ENCODE measurements at regions not wholly inside any gene's neighbourhood (a gene's known extent, or its start where the extent isn't known, plus 50 kb on each side); places are given as distances from the start of the nearest gene placed in this dataset.
"Not testable (repeated sequence)": the region's sequence is repeated elsewhere in the genome, so short reads cannot be mapped to it uniquely, and the experiment has no call there.

DNA sequence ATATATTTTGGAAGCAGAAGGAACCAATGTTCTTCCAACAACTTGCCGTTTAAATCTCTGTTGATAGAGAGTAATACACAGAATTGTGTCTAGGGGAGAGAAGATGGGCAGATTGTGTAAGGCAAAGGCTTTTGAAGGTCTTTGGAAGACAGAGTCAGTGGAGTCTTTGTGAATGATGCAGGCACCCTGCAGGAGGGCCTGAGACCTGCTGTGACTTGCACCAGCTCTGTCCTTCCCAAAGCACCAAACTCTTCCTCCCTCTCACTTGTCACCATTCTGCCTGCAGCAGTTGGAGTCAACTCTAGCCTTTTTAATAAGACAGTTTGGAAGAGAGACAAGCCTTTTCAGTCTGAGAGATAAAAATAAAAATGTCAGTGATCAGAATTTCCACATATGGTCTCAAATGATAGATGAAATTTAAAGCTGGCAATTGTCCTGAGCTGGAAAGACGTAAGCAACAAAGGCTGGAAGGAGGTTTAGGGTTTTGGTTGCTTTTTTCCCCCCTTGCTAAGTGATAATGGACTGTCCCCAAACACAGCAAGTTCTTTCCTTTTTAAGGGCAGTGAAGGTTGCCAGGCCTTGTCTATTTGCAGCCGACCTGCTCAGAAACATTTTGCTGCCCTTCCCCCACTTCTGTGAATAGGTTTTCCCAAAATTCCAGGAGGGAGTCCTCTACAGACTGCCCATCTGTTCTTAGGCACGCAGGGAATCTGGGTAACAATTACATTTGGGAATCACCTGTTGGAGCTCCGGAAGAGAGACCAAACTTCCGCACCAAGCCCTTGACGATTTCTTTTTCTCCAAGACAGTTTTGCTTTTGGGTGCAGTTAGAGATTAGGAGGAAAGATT, 103.0 kb upstream of the NTF3 start:
- no peak for FAIRE-seq

DNA sequence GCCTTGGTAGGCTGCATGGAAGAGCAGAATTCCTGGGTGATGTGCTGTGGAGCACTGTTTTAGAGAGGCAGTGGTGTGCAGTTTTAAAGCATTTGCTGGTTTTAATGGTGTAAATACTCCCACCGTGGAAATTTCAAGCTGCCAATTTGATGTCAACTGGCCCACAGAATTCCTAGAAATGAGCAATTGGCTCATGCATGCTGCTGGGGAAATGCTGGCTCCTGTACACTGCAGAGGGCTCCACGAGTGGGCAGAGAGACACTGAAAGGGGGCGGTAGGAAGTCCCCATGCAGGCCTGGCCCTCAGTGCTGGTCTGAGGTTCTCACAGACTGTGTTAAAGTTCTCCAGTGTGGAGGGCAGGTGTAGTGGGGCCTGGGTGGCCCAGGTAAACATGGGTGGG, 99.4 kb upstream of the NTF3 start:
- no peak for FAIRE-seq

DNA sequence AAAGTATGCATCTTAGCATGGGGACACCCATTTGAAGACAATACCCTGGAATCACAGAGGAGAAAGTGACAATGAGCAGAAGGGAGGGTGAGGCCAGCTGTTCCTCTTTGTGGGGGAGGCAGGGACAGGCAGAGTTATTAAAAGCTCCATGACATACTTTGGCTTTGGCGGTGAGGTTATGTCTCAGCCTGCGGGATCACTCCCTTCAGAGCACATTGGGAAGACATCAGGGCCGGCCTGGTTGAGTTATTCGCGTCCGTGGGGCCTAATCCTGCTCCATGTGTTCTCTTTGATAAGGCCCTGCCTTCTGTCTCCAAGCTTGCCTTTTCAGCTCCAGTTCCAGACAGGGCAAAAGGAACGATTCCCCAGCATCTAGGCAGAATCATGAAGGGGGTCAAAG, 98.8 kb upstream of the NTF3 start:
- FAIRE-seq: no peak

DNA sequence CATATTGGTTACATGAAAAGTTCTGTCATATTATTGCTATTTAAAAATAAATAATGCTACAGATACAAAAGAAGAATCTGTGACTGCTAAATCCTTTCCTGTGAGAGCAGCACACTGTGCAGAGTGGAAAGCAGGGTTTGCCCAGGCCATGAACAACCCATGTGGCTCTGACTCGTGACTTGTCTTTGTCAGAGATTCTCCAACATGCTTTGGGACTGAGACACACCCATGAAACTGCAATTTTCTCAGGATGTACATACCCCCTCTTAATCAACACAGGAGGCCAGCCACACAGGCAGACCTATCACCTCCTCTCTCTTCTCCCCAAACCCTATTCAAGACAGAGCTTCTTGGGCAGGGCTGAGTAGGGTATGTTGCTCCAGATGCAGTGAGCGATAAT, 96.8 kb upstream of the NTF3 start:
- FAIRE-seq: no peak

DNA sequence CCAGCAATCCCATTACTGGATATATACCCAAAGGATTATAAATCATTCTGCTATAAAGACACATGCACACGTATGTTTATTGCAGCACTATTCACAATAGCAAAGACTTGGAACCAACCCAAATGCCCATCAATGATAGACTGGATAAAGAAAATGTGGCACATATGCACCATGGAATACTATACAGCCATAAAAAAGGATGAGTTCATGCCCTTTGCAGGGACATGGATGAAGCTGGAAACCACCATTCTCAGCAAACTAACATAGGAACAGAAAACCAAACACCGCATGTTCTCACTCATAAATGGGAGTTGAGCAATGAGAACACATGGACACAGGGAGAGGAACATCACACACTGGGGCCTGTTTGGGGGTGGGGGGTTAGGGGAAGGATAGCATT, 90.8 kb upstream of the NTF3 start:
- not testable (repeated sequence) for FAIRE-seq

DNA sequence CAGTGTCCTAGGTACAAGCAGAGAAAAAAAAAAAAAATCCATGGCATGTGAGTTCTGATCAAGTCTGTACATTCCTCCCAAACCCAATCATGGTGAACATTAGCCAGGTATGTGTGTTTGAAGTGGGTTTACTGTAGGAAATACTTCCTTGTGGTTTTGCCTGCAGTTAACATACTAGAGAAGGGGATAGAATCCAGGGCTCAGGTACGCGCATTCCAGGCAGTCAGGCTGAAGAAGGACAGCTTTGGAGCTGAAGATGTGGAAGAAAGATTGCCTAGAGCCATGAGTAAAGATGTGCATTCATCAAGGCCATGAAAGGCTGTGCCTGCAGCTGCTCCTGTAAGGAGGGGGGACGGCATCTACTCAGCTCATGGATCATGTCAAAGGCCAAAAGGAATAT, 88.2 kb upstream of the NTF3 start:
- no peak for FAIRE-seq

DNA sequence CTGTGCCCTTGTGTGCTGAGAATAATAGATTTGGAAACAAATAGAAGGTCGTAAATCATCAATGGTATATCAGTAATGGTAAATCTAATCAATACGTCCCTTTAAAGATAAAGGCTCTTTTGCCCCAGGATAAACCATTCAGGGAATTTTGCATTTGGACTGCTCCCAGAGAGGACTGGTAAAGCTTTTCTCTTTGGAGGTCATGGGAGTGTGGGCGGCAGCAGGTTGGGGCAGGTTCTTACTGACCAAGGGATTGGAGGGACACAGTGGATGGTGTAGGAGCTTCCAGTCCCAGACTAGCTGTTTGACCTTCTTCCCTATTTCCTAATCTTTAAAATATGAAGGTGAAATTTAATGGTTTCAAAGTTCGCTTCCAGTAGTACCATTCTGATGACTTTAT, 87.8 kb upstream of the NTF3 start:
- no peak for FAIRE-seq

DNA sequence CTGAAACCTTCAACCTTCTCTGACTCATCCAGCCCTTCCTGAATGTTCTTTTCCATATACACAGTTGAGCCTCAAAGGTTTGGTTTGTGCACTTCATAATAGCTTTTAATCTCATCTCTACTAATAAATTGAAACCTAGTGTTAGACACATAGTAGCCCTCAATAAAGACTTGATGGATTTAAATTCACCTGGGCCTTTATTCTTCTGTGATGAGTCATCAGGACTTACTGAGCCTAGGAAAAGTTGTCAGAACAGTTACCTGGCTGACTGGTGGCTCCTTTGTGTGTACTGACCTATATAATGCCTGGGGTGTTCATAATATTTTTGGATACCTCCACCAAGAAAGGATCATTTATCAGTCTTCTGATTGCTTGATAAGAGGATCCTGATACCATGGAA, 86.4 kb upstream of the NTF3 start:
- no peak for FAIRE-seq

DNA sequence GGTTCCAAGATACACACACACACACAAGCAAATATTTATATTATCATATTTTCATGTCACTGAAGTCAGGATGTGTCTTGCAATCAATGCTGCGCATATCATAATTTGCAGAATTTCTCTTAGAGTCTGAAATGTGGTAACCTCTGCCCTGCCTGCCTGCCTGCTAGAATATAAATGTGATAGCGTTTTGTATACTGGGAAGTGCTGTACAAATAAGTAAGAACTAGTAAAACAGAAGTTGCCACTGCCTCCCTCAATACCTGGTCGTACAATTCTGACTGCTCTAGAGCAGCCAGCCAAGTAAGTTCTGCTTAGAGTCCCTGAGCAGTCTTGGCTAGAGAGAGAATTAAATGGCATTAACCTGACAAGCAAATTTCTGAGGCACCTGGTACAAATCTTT, 83.9 kb upstream of the NTF3 start:
- FAIRE-seq: no peak

DNA sequence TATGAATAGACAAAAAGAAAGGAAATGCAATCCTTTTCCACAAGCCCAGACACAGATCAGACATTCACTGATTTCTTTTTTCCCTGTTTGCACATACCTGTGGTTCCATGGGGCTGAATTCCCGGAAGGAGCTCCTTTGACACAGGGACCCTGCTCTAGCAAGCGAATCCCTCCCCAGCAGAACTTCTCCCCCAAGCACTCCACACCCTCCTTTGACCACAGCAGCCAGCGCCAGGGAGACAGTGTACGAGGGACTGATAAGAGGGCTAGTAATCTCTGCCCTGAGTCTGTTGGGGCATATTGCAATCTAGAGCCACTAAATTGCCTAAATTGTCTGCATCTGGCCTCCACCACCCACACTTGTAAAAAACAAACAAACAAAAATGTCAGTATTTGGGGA, 83.4 kb upstream of the NTF3 start:
- FAIRE-seq: no peak

DNA sequence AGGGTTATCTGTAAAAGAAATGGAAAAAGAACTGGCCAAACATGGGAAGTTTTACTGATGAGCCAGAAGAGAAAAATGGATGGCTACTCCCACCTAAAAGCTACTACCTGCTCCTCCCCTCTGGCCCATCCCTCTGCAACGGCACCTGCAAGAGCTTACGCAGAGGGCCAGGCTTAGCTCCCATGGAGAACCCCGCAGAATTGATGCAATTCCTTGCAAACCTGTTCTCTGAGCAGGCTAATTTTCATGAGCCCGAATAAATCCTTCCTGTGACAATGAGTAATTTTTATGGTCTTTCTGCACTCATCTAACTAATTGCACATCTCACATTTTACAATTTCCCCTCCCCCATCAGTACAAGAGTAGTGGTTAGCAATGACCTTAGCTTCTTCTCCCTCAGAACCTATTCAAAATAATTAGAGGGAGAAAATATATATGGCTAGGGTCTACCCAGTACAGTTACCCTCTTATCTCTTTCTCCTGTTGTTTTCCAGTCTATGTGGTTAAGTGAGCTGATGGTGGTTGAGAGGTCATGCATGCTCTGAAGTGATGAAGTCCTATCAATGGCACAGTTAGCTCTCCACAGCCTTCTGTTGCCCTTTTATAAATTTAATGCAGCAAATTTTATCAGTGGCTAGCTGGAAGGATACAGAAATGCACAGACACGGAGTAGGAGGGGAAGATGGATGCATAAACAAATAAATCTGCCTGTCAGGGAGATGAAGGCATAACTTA, 67.7 kb upstream of the NTF3 start:
- no peak for FAIRE-seq

DNA sequence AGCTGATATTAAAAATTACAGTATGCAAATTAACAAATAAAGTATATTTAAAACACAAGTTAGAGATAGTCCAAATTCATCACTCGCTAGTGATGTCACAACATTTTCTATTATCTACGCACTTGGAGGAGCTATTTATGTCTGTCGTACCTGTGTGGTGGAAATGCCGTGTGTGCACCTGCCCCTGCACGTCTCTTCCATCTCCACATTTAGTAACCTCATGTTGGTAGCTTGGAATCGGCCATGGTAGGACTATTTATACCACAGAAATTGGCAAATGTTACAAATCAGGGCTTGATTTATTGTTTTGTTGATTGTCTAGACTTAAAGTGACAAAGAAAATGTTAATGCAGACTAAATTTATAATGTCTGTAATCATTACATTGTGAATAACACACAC, 62.6 kb upstream of the NTF3 start:
- FAIRE-seq: no peak

DNA sequence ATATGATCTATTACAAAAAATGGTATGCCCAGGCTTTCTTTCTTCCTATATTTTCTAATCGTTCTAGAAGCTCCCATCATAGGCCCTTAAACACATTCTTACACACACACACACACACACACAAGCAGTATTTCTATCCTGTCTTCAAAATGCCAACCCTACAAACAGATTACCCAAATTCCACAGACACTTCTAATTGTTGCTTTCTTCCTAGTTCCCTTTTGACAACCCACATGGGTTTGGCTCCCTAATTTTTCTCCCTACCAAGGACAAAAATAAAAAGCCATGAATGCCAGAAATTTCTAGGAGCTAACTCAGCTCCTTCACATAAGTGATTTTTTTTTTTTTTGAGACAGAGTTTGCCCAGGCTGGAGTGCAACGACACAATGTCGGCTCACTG, 60.3 kb upstream of the NTF3 start:
- FAIRE-seq: no peak

DNA sequence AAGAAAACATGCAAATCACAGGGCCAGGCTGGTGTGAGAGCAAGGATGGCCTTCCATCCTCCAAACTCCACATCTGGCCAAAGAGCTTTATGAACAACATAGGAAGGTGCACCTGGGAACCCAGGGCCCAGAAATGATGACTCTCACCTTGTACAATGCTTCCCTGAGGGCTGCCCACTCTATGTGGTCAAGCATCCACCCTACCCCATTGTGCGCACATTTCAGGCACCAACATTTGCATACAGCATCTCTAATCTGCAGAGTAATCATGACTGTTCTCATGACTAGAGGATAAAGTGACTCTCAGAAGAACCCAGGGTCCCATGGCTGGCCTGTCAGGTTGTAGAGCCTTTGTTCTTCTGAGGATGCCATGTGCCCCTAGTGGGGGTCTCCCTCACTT, 57.2 kb upstream of the NTF3 start:
- no peak for FAIRE-seq

DNA sequence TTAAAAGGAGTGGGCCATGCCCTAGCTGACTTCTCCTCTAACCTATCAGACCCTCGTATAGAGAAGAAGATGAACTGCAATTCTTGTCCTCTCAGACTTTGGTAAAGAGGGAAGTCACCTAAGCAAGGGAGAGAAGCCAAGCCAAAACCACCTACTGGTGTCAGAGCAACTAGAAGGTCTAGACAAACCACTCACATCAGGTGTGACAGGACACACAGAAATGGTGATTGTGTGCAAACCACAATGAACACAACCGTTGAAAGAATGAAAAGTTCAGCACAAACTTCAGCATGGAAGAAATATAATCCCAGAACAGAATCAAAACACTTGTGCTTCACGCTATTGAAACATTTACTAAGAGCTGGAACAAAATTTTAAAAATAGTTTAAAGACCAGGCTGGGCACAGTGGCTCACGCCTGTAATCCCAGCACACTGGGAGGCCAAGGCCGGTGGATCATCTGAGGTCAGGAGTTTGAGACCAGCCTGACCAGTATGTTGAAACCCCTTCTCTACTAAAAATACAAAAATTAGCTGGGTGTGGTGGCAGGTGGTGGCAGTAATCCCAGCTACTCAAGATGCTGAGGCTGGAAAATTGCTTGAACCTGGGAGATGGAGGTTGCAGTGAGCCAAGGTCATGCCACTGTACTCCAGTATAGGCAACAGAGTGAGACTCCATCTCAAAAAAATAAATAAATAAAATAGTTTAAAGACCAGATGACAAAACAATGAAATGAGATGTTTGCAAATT, 56.2 kb upstream of the NTF3 start:
- no peak for FAIRE-seq

DNA sequence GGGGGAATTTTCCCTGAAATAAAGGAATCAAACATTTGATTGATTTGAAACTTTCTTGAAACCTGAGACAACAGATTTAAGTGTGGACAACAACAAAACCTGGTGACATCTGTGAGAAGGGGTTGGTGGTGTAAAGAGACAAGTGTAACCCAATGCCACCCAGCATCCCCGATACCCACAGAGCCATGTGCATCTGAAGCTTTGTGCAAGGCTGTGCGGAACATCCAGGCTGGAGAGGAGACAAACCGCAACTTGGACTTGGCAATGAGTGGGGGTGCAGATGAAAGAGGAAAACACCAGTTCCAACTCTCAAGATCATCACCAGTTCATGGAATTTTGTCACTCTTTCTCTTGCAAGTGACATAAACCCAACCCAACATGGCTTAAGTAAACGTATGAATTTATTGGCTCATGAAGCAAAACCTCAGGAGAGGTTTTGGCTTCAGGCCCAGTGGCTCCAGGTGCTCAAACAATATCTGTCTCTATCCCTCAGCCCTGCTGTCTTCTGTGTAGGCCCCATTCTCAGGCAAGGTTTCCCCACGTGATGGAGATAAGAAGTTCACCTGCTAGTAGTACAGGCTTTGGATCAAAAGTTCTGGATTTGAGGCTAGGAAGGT, 55.2 kb upstream of the NTF3 start:
- FAIRE-seq: no peak

DNA sequence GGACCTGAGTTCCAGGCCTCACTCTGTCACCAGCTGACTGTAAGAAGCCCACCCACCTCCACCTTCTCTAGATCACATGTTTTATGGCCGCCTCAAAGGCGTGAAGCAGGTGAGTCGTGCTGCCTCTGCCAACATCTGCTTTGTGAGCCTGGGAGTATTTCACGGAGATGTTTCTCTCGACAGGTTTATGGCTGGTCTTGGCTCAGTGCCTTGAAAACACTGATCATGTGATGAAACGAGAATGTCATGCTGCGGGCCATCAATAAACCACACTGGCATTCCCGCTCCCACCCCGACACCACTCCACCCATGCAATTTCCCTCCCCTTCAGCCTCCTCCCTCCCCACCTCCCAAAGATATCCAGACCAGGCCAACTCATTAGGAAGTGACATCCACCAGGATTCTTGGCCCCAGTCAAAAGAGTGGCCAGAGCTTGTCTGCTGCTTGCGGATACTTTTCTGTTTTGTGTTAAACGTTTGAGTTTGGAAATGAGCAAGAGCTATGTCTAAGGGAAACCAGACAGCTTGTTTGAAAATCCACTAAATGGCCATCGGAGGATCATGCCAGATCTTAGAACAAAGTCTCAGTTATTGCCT, 53.8 kb upstream of the NTF3 start:
- FAIRE-seq: no peak

DNA sequence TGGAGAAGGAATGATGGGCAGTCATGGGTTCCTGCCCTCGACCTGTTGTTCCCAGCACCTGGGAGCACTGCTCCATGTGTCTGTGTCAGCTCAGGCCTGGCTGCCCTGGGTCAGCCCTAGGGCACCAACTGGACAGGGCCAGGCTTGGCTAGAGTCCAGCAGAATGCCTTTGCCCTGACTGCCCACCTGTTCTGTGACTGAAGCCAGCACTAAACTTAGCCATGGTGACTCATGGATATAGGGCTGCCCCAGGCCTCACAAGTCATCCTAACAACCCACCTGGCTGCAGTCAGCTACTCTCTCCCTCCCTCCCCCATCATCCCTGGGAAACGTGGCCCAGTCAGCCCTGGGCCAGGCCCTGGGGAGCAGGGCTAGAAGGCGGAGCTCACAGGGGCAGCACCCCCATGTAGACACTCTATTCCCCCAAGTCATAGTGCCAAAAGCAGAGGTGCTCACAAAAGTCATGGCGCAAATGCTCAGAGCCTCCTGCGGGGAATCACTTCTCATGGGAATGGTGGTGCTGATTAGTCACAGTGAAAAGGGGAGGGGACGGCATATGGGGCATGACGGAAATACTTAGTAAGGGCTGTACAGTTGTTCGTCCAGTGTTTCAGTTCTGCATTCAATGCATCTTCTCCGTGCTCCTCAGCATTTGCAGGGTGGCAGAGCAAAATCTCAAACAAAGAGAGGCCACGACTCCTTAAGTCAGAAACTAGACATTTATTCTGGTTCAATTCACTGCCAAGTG, 52.0 kb upstream of the NTF3 start:
- FAIRE-seq: no peak
